OCI-LY3 (cell line): ENCODE measurements at regions not wholly inside any gene's neighbourhood (a gene's known extent, or its start where the extent isn't known, plus 50 kb on each side); places are given as distances from the start of the nearest gene placed in this dataset.

Experiments
- EZH2phosphoT487 ChIP-seq: fragments of 200-600 bp; shearing (Covaris generic); IDR thresholded peaks from 2 replicates; pipeline ENCODE4 v1.6.1; 2018; ENCODE audit warnings: antibody characterized with exemption, mixed run types, low read depth
- TF ChIP-seq, protein P1 (sequence below): fragments of 200-600, 300-600 bp; sonication (generic); IDR thresholded peaks from 2 replicates; pipeline ENCODE4 v1.5.1; 2014; ENCODE audit warnings: antibody characterized with exemption, low read length, low read depth

DNA sequence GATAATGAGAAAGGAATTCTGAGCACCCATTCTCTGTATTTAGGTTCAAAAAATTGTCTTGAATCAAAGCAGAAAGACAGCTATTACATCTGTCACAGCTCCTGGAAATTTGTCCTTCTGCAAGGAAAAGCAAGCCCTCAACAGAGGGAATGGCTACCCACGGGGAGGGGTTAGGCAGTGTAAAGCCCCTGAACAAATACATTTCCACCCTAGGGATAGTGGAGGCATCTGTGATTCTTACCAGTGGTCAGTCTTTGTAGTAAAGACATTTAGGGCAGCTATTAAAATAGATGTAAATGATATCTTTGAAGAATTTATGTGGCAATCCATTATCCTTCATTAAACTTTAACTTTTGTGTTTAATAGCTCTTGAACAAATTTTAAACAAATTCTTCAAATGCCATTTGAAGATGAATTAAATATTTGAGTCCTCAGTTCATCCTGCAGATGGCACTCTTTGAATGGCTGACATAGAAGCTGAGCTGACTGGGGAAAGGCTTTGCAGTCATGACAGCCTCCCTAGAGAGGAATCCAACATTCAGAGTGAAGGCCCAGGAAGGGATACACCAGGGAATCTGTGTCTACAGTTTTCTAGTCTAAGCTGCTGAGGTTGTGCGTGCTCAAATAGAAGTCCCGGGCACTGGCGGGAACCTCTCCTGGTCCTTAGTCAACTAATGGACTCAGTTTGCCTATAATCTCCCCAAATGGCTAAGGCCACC is 359.7 kb upstream of the ROPN1 start:
- TF ChIP-seq, protein P1, sequence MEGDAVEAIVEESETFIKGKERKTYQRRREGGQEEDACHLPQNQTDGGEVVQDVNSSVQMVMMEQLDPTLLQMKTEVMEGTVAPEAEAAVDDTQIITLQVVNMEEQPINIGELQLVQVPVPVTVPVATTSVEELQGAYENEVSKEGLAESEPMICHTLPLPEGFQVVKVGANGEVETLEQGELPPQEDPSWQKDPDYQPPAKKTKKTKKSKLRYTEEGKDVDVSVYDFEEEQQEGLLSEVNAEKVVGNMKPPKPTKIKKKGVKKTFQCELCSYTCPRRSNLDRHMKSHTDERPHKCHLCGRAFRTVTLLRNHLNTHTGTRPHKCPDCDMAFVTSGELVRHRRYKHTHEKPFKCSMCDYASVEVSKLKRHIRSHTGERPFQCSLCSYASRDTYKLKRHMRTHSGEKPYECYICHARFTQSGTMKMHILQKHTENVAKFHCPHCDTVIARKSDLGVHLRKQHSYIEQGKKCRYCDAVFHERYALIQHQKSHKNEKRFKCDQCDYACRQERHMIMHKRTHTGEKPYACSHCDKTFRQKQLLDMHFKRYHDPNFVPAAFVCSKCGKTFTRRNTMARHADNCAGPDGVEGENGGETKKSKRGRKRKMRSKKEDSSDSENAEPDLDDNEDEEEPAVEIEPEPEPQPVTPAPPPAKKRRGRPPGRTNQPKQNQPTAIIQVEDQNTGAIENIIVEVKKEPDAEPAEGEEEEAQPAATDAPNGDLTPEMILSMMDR: peak; percentile 71
- no peak for TF ChIP-seq EZH2phosphoT487
